ENCODE measurements at regions not wholly inside any gene's neighbourhood (a gene's known extent, or its start where the extent isn't known, plus 50 kb on each side); places are given as distances from the start of the nearest gene placed in this dataset.

- TF ChIP-seq POLR2A (IDR thresholded peaks at IDR 0.05; ENCODE audit: extremely low read depth, insufficient read length), result no peak
- TF ChIP-seq, protein P1, sequence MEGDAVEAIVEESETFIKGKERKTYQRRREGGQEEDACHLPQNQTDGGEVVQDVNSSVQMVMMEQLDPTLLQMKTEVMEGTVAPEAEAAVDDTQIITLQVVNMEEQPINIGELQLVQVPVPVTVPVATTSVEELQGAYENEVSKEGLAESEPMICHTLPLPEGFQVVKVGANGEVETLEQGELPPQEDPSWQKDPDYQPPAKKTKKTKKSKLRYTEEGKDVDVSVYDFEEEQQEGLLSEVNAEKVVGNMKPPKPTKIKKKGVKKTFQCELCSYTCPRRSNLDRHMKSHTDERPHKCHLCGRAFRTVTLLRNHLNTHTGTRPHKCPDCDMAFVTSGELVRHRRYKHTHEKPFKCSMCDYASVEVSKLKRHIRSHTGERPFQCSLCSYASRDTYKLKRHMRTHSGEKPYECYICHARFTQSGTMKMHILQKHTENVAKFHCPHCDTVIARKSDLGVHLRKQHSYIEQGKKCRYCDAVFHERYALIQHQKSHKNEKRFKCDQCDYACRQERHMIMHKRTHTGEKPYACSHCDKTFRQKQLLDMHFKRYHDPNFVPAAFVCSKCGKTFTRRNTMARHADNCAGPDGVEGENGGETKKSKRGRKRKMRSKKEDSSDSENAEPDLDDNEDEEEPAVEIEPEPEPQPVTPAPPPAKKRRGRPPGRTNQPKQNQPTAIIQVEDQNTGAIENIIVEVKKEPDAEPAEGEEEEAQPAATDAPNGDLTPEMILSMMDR (IDR thresholded peaks at IDR 0.05; ENCODE audit: low read depth, low read length), result no peak
- TF ChIP-seq, protein P2, sequence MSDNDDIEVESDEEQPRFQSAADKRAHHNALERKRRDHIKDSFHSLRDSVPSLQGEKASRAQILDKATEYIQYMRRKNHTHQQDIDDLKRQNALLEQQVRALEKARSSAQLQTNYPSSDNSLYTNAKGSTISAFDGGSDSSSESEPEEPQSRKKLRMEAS (IDR thresholded peaks at IDR 0.05; ENCODE audit: low read depth, low read length), result no peak
- no peak for TF ChIP-seq MYC (IDR thresholded peaks at IDR 0.05; ENCODE audit: low read depth, low read length)
- H3K4me3 ChIP-seq (ENCODE audit: low read depth, low read length), result no peak overlapping the region
- no peak for DNase-seq (ENCODE audit: low read depth)
Measured at GRCh38 chr5:166018716-166019115, 2272.7 kb upstream of the WWC1 start.

DNA sequence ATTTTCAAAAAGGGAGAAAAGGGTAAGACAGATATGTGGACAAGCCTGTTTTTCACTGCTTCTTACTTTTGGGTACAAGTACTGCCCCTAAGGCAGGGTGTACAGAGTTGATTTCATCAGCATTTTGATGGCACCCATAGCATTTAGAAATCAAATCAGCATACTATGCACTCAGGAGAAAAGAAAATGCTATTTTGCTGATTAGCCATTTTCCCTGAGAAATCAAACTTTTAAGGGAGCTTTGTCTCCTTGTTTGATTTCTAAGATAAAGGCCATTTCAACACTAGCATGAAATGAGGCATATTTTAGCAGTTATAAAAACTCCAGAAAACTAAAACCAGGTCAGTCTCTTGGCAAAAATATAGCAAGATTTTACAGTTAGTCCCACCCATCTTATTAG lies 2269.4 kb upstream of the WWC1 start:
- DNase-seq (ENCODE audit: low read depth), result no peak
- TF ChIP-seq, protein P2 (IDR thresholded peaks at IDR 0.05; ENCODE audit: low read depth, low read length), result no peak
- TF ChIP-seq, protein P1 (IDR thresholded peaks at IDR 0.05; ENCODE audit: low read depth, low read length), result no peak
- TF ChIP-seq POLR2A (IDR thresholded peaks at IDR 0.05; ENCODE audit: extremely low read depth, insufficient read length) (no peak), MYC (IDR thresholded peaks at IDR 0.05; ENCODE audit: low read depth, low read length) (no peak)
- H3K4me3 ChIP-seq (ENCODE audit: low read depth, low read length), result no peak overlapping the region

DNA sequence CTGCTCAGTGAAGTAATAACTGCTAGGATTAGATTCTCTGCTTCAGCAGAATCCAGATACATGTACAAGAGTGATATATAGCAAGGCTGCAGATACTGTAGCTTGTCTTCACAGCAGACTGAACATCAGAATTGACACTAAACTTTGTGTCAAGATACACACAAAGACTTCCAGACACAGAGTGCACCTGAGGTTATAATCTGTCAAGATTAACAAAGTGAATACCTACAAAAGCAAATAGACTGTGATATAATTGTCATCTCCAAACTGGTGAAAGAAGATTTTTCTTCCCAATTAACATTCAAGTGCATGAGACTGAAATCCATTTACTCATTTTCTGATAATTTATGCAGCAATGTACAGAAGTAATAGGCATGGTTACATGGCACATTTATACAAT lies 2266.5 kb upstream of the WWC1 start:
- TF ChIP-seq, protein P1 (IDR thresholded peaks at IDR 0.05; ENCODE audit: low read depth, low read length), result no peak
- no peak for TF ChIP-seq MYC (IDR thresholded peaks at IDR 0.05; ENCODE audit: low read depth, low read length)
- TF ChIP-seq, protein P2 (IDR thresholded peaks at IDR 0.05; ENCODE audit: low read depth, low read length), result no peak
- no peak for TF ChIP-seq POLR2A (IDR thresholded peaks at IDR 0.05; ENCODE audit: extremely low read depth, insufficient read length)
- no peak overlapping the region for H3K4me3 ChIP-seq (ENCODE audit: low read depth, low read length)
- DNase-seq (ENCODE audit: low read depth), result no peak

DNA sequence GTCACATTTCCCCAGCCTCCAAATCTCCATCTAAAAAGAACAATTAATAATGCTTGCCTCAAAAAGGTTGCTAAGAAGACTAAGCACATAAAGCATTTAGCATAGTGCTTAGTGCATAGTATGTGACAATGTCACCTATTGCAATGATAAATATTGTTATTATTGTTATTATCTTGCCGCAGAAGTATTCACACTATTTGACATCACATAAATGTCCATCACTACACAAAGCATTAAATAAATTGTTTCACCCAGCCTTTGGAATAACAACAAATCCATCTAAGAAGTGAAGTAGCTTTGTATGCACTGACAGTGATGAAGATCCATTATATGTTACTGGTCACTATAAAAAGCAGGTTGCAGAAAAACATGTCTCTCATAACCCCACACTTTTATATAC lies 2263.9 kb upstream of the WWC1 start:
- no peak for DNase-seq (ENCODE audit: low read depth)
- H3K4me3 ChIP-seq (ENCODE audit: low read depth, low read length), result no peak overlapping the region
- TF ChIP-seq MYC (IDR thresholded peaks at IDR 0.05; ENCODE audit: low read depth, low read length) (no peak), POLR2A (IDR thresholded peaks at IDR 0.05; ENCODE audit: extremely low read depth, insufficient read length) (no peak)
- TF ChIP-seq, protein P2 (IDR thresholded peaks at IDR 0.05; ENCODE audit: low read depth, low read length), result no peak
- TF ChIP-seq, protein P1 (IDR thresholded peaks at IDR 0.05; ENCODE audit: low read depth, low read length), result no peak

- no peak for DNase-seq (ENCODE audit: low read depth)
- H3K4me3 ChIP-seq (ENCODE audit: low read depth, low read length), result no peak overlapping the region
- TF ChIP-seq, protein P1 (IDR thresholded peaks at IDR 0.05; ENCODE audit: low read depth, low read length), result no peak
- TF ChIP-seq MYC (IDR thresholded peaks at IDR 0.05; ENCODE audit: low read depth, low read length) (no peak), POLR2A (IDR thresholded peaks at IDR 0.05; ENCODE audit: extremely low read depth, insufficient read length) (no peak)
- TF ChIP-seq, protein P2 (IDR thresholded peaks at IDR 0.05; ENCODE audit: low read depth, low read length), result no peak
Measured at GRCh38 chr5:166031926-166032325, 2259.5 kb upstream of the WWC1 start.

DNA sequence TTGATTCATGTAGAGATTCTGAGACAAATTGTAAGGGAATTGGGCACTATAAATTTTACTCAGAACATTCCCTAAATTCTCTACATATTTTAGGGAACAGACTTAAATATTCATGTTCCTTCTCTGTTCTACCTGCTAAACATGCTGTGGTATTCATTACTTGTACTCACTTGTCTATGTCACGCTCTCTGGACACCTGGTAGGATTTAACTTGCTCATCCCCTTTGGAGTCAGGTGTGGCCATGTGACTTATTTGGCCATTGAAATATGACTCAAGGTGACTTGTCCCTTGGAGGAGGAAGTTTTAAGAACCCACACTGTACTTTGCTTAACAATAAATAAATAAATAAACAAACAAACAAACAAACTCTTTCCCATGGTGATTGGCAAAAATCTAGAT lies 2258.8 kb upstream of the WWC1 start:
- TF ChIP-seq, protein P2 (IDR thresholded peaks at IDR 0.05; ENCODE audit: low read depth, low read length), result no peak
- TF ChIP-seq, protein P1 (IDR thresholded peaks at IDR 0.05; ENCODE audit: low read depth, low read length), result no peak
- TF ChIP-seq POLR2A (IDR thresholded peaks at IDR 0.05; ENCODE audit: extremely low read depth, insufficient read length) (no peak), MYC (IDR thresholded peaks at IDR 0.05; ENCODE audit: low read depth, low read length) (no peak)
- no peak for DNase-seq (ENCODE audit: low read depth)
- no peak overlapping the region for H3K4me3 ChIP-seq (ENCODE audit: low read depth, low read length)

Data from NB4 (cell line).